HG03378 (cell line): ENCODE measurements at regions not wholly inside any gene's neighbourhood (a gene's known extent, or its start where the extent isn't known, plus 50 kb on each side); places are given as distances from the start of the nearest gene placed in this dataset.
"Not testable (repeated sequence)": the region's sequence is repeated elsewhere in the genome, so short reads cannot be mapped to it uniquely, and the experiment has no call there.

ENCODE experiments used
- ATAC-seq: cut with Tn5 transposase; IDR thresholded peaks from one replicate; pipeline ENCODE4 v1.9.1; 2021; ENCODE audit warnings: mild to moderate bottlenecking, moderate library complexity; ENCODE audit not compliant: unreplicated experiment

- ATAC-seq, result no peak
These were observed 109.6 kb downstream of the KCNJ2 start for GRCh38 chr17:70278844-70279462.

GRCh38 chr17:70286391-70286790 is 117.1 kb downstream of the KCNJ2 start:
- ATAC-seq, result no peak

GRCh38 chr17:70288540-70289290 is 119.4 kb downstream of the KCNJ2 start:
- no peak for ATAC-seq

- no peak for ATAC-seq
These were observed 121.4 kb downstream of the KCNJ2 start for GRCh38 chr17:70290770-70291169.

- ATAC-seq, result no peak
These were observed 123.0 kb downstream of the KCNJ2 start for GRCh38 chr17:70292366-70292765.

GRCh38 chr17:70293564-70294310 is 124.4 kb downstream of the KCNJ2 start:
- ATAC-seq, result not testable (repeated sequence)

GRCh38 chr17:70295329-70295728 is 126.0 kb downstream of the KCNJ2 start:
- no peak for ATAC-seq

- no peak for ATAC-seq
These were observed 126.4 kb downstream of the KCNJ2 start for GRCh38 chr17:70295731-70296130.

GRCh38 chr17:70296456-70296855 is 127.1 kb downstream of the KCNJ2 start:
- no peak for ATAC-seq

- ATAC-seq, result no peak
These were observed 128.1 kb downstream of the KCNJ2 start for GRCh38 chr17:70297397-70297796.

- no peak for ATAC-seq
These were observed 129.7 kb downstream of the KCNJ2 start for GRCh38 chr17:70298929-70299531.

GRCh38 chr17:70307430-70308225 is 138.3 kb downstream of the KCNJ2 start:
- no peak for ATAC-seq

GRCh38 chr17:70308618-70309017 is 139.3 kb downstream of the KCNJ2 start:
- no peak for ATAC-seq

- ATAC-seq, result no peak
These were observed 140.9 kb downstream of the KCNJ2 start for GRCh38 chr17:70310221-70310672.

- ATAC-seq, result no peak
These were observed 143.9 kb downstream of the KCNJ2 start for GRCh38 chr17:70313086-70313852.

GRCh38 chr17:70314096-70314495 is 144.8 kb downstream of the KCNJ2 start:
- no peak for ATAC-seq

GRCh38 chr17:70314506-70314905 is 145.2 kb downstream of the KCNJ2 start:
- ATAC-seq, result no peak

GRCh38 chr17:70317421-70317820 is 148.1 kb downstream of the KCNJ2 start:
- ATAC-seq, result no peak

GRCh38 chr17:70318051-70318450 is 148.7 kb downstream of the KCNJ2 start:
- no peak for ATAC-seq

GRCh38 chr17:70319516-70319915 is 150.2 kb downstream of the KCNJ2 start:
- no peak for ATAC-seq
